DOHH2 (cell line): ENCODE measurements at regions not wholly inside any gene's neighbourhood (a gene's known extent, or its start where the extent isn't known, plus 50 kb on each side); places are given as distances from the start of the nearest gene placed in this dataset.

Experiments used
- EZH2phosphoT487 ChIP-seq: fragments of 200-600 bp; sonication (generic); IDR thresholded peaks from 2 replicates; pipeline ENCODE4 v1.6.1; 2017; ENCODE audit warnings: borderline replicate concordance, mild to moderate bottlenecking, antibody characterized with exemption, low read length, moderate library complexity, mixed read lengths
- TF ChIP-seq, protein P1 (sequence below): fragments of 200-600 bp; sonication (generic); IDR thresholded peaks from one replicate; pipeline ENCODE4 v1.5.1; 2014; ENCODE audit warnings: antibody characterized with exemption, mild to moderate bottlenecking, low read depth, low read length; ENCODE audit not compliant: poor library complexity, severe bottlenecking

DNA sequence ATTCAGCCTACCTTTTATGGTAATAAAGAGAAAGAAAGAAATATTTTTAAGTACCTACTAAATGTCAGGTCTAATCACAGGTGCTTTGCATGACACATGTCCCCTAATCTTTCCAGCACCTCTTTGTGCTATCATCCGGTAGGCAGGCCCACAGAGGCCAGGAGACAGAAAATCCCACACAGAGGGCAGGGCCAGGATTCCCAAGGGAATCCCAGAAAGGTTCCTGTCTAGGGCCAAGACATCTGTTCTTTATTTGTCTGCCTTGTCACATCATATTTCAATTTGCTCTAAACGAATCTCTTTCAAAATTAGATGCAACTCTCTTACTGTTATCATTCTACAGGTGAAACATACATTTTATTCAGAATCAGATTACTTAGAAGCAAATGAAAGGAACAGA is 676.1 kb upstream of the GYPC start:
- TF ChIP-seq, protein P1, sequence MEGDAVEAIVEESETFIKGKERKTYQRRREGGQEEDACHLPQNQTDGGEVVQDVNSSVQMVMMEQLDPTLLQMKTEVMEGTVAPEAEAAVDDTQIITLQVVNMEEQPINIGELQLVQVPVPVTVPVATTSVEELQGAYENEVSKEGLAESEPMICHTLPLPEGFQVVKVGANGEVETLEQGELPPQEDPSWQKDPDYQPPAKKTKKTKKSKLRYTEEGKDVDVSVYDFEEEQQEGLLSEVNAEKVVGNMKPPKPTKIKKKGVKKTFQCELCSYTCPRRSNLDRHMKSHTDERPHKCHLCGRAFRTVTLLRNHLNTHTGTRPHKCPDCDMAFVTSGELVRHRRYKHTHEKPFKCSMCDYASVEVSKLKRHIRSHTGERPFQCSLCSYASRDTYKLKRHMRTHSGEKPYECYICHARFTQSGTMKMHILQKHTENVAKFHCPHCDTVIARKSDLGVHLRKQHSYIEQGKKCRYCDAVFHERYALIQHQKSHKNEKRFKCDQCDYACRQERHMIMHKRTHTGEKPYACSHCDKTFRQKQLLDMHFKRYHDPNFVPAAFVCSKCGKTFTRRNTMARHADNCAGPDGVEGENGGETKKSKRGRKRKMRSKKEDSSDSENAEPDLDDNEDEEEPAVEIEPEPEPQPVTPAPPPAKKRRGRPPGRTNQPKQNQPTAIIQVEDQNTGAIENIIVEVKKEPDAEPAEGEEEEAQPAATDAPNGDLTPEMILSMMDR, result no peak
- TF ChIP-seq EZH2phosphoT487, result no peak
